Left lung (tissue), 4 donors: ENCODE measurements at regions not wholly inside any gene's neighbourhood (a gene's known extent, or its start where the extent isn't known, plus 50 kb on each side); places are given as distances from the start of the nearest gene placed in this dataset.

ENCODE experiments used
- ATAC-seq: fragments of 200-7000 bp; cut with Tn5 transposase; one replicate; pipeline ENCODE4 v1.9.1; 2020; ENCODE audit warnings: moderate library complexity
- DNase-seq, 4 donors: peaks; one replicate each; pipeline ENCODE4 v3.0.0-alpha.2; 2013 to 2020
- H3K27ac ChIP-seq, 2 donors: fragments of 200-600 bp; sonication (generic) in 1 of 2; one replicate each; pipeline versions ENCODE4 v1.5.0 to v1.8.0; 2020 to 2021
- H3K27me3 ChIP-seq, 2 donors: fragments of 200-600 bp; sonication (generic) in 1 of 2; one replicate each; pipeline versions ENCODE4 v1.5.0 to v1.8.0; 2020 to 2021
- H3K36me3 ChIP-seq, 2 donors: fragments of 200-600 bp; sonication (generic) in 1 of 2; one replicate each; pipeline versions ENCODE4 v1.5.0 to v1.8.0; 2020 to 2021
- H3K4me1 ChIP-seq, 2 donors: fragments of 200-600 bp; one replicate each; pipeline ENCODE4 v1.8.0; 2021
- H3K4me3 ChIP-seq, 2 donors: fragments of 200-600 bp; sonication (generic) in 1 of 2; one replicate each; pipeline versions ENCODE4 v1.5.0 to v1.8.0; 2020 to 2021; ENCODE audit warnings: mild to moderate bottlenecking in 1 of 2
- H3K9me3 ChIP-seq, 2 donors: fragments of 200-600 bp; sonication (generic) in 1 of 2; one replicate each; pipeline versions ENCODE4 v1.5.0 to v1.8.0; 2020 to 2021
- intact Hi-C, 2 donors: fragments of 100-400 bp; cut with DNase I; formaldehyde crosslinking; loops; one replicate each; pipeline versions ENCODE4 v1.11.2 to v1.14.2; 2022
- TF ChIP-seq, protein P1 (sequence below), 2 donors: fragments of 200-600 bp; sonication (generic) in 1 of 2; IDR thresholded peaks; one replicate each; pipeline versions ENCODE4 v1.5.0 to v1.8.0; 2021; ENCODE audit warnings: antibody characterized with exemption in 2 of 2
- donor health status: DM: no; HTN: yes; CAD: no.
- donor health status: DM: no; HTN: no; CAD: no.

GRCh38 chr5:44663991-44664710 lies 144.6 kb upstream of the MRPS30 start:
- TF ChIP-seq, protein P1, sequence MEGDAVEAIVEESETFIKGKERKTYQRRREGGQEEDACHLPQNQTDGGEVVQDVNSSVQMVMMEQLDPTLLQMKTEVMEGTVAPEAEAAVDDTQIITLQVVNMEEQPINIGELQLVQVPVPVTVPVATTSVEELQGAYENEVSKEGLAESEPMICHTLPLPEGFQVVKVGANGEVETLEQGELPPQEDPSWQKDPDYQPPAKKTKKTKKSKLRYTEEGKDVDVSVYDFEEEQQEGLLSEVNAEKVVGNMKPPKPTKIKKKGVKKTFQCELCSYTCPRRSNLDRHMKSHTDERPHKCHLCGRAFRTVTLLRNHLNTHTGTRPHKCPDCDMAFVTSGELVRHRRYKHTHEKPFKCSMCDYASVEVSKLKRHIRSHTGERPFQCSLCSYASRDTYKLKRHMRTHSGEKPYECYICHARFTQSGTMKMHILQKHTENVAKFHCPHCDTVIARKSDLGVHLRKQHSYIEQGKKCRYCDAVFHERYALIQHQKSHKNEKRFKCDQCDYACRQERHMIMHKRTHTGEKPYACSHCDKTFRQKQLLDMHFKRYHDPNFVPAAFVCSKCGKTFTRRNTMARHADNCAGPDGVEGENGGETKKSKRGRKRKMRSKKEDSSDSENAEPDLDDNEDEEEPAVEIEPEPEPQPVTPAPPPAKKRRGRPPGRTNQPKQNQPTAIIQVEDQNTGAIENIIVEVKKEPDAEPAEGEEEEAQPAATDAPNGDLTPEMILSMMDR (IDR thresholded peaks at IDR 0.05) = no peak
- Histone ChIP-seq H3K4me3 (no peak overlapping the region), H3K9me3 (peaks cover 0 to 17% of the 10 kb centered on the region in 2 donors), H3K36me3 (no peaks in the 10 kb centered on the region), H3K27me3 (no peaks in the 10 kb centered on the region), H3K4me1 (no peaks in the 10 kb centered on the region), H3K27ac (no peak overlapping the region)
- DNase-seq (peak in 1 of 4 donors; percentile 51), ATAC-seq (no peak)
- intact Hi-C loops = no loop called here

DNA sequence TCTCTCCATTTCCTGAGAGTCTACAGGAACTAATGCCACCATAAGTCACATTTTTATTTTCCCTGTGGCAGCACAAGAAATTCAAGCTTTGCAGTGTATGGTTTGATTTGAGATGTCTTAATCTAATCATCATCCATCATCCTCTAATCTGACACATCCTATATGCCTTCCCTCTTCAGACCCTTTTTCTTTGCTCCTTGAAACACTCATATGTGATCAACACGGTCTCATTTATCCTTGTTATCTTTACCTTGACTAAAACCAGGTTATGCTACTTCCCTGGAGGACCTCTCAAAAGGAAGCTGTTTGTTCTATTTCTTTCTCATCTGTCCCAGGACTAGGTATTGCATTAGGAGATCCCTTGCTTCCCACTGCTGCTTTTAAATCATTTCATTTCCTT lies 146.9 kb upstream of the MRPS30 start:
- no peak for DNase-seq
- H3K4me1 ChIP-seq = no peaks in the 10 kb centered on the region
- intact Hi-C loops = no loop called here
- no peaks in the 10 kb centered on the region for H3K27me3 ChIP-seq
- TF ChIP-seq, protein P1 (IDR thresholded peaks at IDR 0.05) = no peak
- no peak overlapping the region for H3K4me3 ChIP-seq
- no peak for ATAC-seq
- no peak overlapping the region for H3K27ac ChIP-seq
- H3K36me3 ChIP-seq = no peaks in the 10 kb centered on the region
- H3K9me3 ChIP-seq = peaks cover 0 to 19% of the 10 kb centered on the region in 2 donors

- no peaks in the 10 kb centered on the region for H3K27me3 ChIP-seq
- TF ChIP-seq, protein P1 (IDR thresholded peaks at IDR 0.05) = no peak
- intact Hi-C loops = no loop called here
- H3K4me3 ChIP-seq = no peak overlapping the region
- no peaks in the 10 kb centered on the region for H3K36me3 ChIP-seq
- H3K4me1 ChIP-seq = no peaks in the 10 kb centered on the region
- ATAC-seq (no peak), DNase-seq (no peak)
- H3K9me3 ChIP-seq = peaks cover 0 to 28% of the 10 kb centered on the region in 2 donors
- no peak overlapping the region for H3K27ac ChIP-seq
These were observed 148.5 kb upstream of the MRPS30 start for GRCh38 chr5:44660251-44660650.

DNA sequence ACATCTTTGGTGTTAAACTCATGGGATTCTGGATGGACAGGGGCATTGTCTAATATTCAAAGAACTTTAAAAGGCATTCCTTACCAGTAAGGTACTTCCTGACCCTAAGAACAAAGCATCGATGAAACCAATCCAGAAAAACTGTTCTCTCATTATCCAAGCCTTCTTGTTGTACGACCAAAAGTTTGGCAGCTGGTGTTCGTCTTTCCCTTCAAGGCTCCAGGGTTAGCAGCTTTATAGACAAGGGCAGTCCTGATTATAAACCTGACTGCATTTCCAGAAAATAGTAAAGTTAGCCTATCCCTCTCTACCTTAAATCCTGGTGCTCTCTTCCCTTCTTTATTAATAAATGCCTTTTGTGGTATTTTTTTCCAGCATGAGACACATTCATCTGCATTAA lies 149.4 kb upstream of the MRPS30 start:
- intact Hi-C loops = no loop called here
- no peaks in the 10 kb centered on the region for H3K4me1 ChIP-seq
- H3K27me3 ChIP-seq = no peaks in the 10 kb centered on the region
- H3K27ac ChIP-seq = no peak overlapping the region
- no peak overlapping the region for H3K4me3 ChIP-seq
- H3K9me3 ChIP-seq = peaks cover 0 to 29% of the 10 kb centered on the region in 2 donors
- ATAC-seq = no peak
- TF ChIP-seq, protein P1 (IDR thresholded peaks at IDR 0.05) = no peak
- no peak for DNase-seq
- H3K36me3 ChIP-seq = no peaks in the 10 kb centered on the region

- Histone ChIP-seq H3K27me3 (no peaks in the 10 kb centered on the region), H3K36me3 (no peaks in the 10 kb centered on the region), H3K4me1 (no peaks in the 10 kb centered on the region), H3K9me3 (peaks cover 0 to 27% of the 10 kb centered on the region in 2 donors), H3K4me3 (no peak overlapping the region), H3K27ac (no peak overlapping the region)
- intact Hi-C loops = no loop called here
- TF ChIP-seq, protein P1 (IDR thresholded peaks at IDR 0.05) = no peak
- DNase-seq (no peak), ATAC-seq (no peak)
These were observed 156.1 kb upstream of the MRPS30 start for GRCh38 chr5:44652674-44653073.
